ENCODE measurements at regions not wholly inside any gene's neighbourhood (a gene's known extent, or its start where the extent isn't known, plus 50 kb on each side); places are given as distances from the start of the nearest gene placed in this dataset.

GRCh38 chr20:5469111-5469510 lies 141.7 kb downstream of the GPCPD1 start:
- TF ChIP-seq, protein P1, sequence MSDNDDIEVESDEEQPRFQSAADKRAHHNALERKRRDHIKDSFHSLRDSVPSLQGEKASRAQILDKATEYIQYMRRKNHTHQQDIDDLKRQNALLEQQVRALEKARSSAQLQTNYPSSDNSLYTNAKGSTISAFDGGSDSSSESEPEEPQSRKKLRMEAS (IDR thresholded peaks at IDR 0.05; ENCODE audit: insufficient read depth, insufficient read length) = no peak
- TF ChIP-seq, protein P2, sequence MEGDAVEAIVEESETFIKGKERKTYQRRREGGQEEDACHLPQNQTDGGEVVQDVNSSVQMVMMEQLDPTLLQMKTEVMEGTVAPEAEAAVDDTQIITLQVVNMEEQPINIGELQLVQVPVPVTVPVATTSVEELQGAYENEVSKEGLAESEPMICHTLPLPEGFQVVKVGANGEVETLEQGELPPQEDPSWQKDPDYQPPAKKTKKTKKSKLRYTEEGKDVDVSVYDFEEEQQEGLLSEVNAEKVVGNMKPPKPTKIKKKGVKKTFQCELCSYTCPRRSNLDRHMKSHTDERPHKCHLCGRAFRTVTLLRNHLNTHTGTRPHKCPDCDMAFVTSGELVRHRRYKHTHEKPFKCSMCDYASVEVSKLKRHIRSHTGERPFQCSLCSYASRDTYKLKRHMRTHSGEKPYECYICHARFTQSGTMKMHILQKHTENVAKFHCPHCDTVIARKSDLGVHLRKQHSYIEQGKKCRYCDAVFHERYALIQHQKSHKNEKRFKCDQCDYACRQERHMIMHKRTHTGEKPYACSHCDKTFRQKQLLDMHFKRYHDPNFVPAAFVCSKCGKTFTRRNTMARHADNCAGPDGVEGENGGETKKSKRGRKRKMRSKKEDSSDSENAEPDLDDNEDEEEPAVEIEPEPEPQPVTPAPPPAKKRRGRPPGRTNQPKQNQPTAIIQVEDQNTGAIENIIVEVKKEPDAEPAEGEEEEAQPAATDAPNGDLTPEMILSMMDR (IDR thresholded peaks at IDR 0.05; ENCODE audit: extremely low read depth in 1 of 2, insufficient read depth in 1 of 2, low read depth in 1 of 2, low read length in 2 of 2) = no peak
- TF ChIP-seq EZH2 (IDR thresholded peaks at IDR 0.05; ENCODE audit: borderline replicate concordance, low read depth, low read length, severe bottlenecking) (no peak), POLR2A (IDR thresholded peaks at IDR 0.05; ENCODE audit: low read depth, low read length) (no peak), JUN (IDR thresholded peaks at IDR 0.05; ENCODE audit: borderline replicate concordance, insufficient read depth, insufficient read length, low read depth) (no peak), GATA2 (IDR thresholded peaks at IDR 0.05; ENCODE audit: insufficient read depth, insufficient read length, low read depth, low read length) (no peak), POLR2AphosphoS5 (IDR thresholded peaks at IDR 0.05; ENCODE audit: insufficient read depth, low read depth, low read length) (no peak), FOS (IDR thresholded peaks at IDR 0.05; ENCODE audit: borderline replicate concordance, insufficient read depth, low read length) (no peak), MYC (IDR thresholded peaks at IDR 0.05; ENCODE audit: low read depth, low read length) (no peak)
